PC-9 (cell line): ENCODE measurements at regions not wholly inside any gene's neighbourhood (a gene's known extent, or its start where the extent isn't known, plus 50 kb on each side); places are given as distances from the start of the nearest gene placed in this dataset.
"Not testable (repeated sequence)": the region's sequence is repeated elsewhere in the genome, so short reads cannot be mapped to it uniquely, and the experiment has no call there.

Experiments used
- BruUV-seq: library from RNA; stranded (reverse); fragments of 400-500 nt; replicated peaks from 2 replicates; lab custom pipeline; 2021; lab: Mats Ljungman, UMichigan
- CTCF ChIA-PET: fragments of 300-600 bp; sonication (Branson Sonifier 250); formaldehyde crosslinking; loops from one replicate; lab custom pipeline; 2022; ENCODE audit warnings: antibody characterized with exemption; lab: Charles Lee
- POLR2A ChIA-PET: fragments of 300-600 bp; sonication (Branson Sonifier 250); formaldehyde crosslinking; loops from one replicate; lab custom pipeline; 2022; ENCODE audit warnings: antibody characterized with exemption; ENCODE audit not compliant: unreplicated experiment; lab: Charles Lee
- DNase-seq, 2 experiments: peaks; one replicate each; pipeline versions ENCODE4 v3.0.0 to v3.0.0-alpha.2; 2015 to 2022; ENCODE audit warnings: mixed read lengths in 1 of 2
- H2AFZ ChIP-seq: fragments of 200-600 bp; sonication (generic); 2 replicates; pipeline ENCODE4 v1.8.1; 2017; ENCODE audit warnings: antibody characterized with exemption
- H3F3A ChIP-seq: fragments of 200-600 bp; sonication (generic); 2 replicates; pipeline ENCODE4 v1.8.1; 2017; ENCODE audit warnings: antibody characterized with exemption, mild to moderate bottlenecking, low read depth; ENCODE audit not compliant: insufficient read depth
- H3K27ac ChIP-seq: fragments of 200-600 bp; sonication (generic); 2 replicates; pipeline ENCODE4 v1.6.1; 2016; ENCODE audit warnings: mixed run types
- H3K27me3 ChIP-seq: fragments of 200-600 bp; sonication (generic); 2 replicates; pipeline ENCODE4 v1.6.1; 2016; ENCODE audit warnings: low read depth, mixed run types; ENCODE audit not compliant: insufficient read depth
- H3K36me3 ChIP-seq: fragments of 200-600 bp; sonication (generic); 2 replicates; pipeline ENCODE4 v1.6.1; 2016; ENCODE audit warnings: low read depth, mixed run types
- H3K4me1 ChIP-seq: fragments of 200-600 bp; sonication (generic); replicated peaks from 2 replicates; pipeline ENCODE4 v1.6.1; 2016; ENCODE audit warnings: mixed run types; ENCODE audit not compliant: insufficient read depth
- H3K4me2 ChIP-seq: fragments of 200-600 bp; sonication (generic); 2 replicates; pipeline ENCODE4 v1.6.1; 2017; ENCODE audit warnings: mixed run types
- H3K4me3 ChIP-seq: fragments of 200-600 bp; sonication (generic); 2 replicates; pipeline ENCODE4 v1.6.1; 2016; ENCODE audit warnings: mixed run types
- H3K79me2 ChIP-seq: fragments of 200-600 bp; sonication (generic); 2 replicates; pipeline ENCODE4 v1.6.1; 2017; ENCODE audit warnings: low read depth, mixed run types
- H3K9me2 ChIP-seq: fragments of 200-600 bp; sonication (generic); 2 replicates; pipeline ENCODE4 v1.8.1; 2017; ENCODE audit warnings: mild to moderate bottlenecking; ENCODE audit not compliant: insufficient read depth
- H3K9me3 ChIP-seq: fragments of 200-600 bp; sonication (generic); 2 replicates; pipeline ENCODE4 v1.8.1; 2016; ENCODE audit warnings: low read depth; ENCODE audit not compliant: insufficient read depth
- H4K20me1 ChIP-seq: fragments of 200-600 bp; sonication (generic); 2 replicates; pipeline ENCODE4 v1.8.1; 2017; ENCODE audit not compliant: insufficient read depth
- CTCF ChIP-seq: fragments of 200-600 bp; sonication (generic); conservative IDR thresholded peaks from 2 replicates; pipeline ENCODE4 v1.6.1; 2017; ENCODE audit warnings: mixed run types, antibody characterized with exemption, mild to moderate bottlenecking, moderate library complexity
- EZH2 ChIP-seq: fragments of 200-600 bp; sonication (generic); IDR thresholded peaks from 2 replicates; pipeline ENCODE4 v1.8.0; 2017; ENCODE audit warnings: antibody characterized with exemption, low read depth
- intact Hi-C: fragments of 100-400 bp; cut with micrococcal nuclease; formaldehyde crosslinking; loops from one replicate; pipeline ENCODE4 v1.10.0; 2022; ENCODE audit not compliant: unreplicated experiment

DNA sequence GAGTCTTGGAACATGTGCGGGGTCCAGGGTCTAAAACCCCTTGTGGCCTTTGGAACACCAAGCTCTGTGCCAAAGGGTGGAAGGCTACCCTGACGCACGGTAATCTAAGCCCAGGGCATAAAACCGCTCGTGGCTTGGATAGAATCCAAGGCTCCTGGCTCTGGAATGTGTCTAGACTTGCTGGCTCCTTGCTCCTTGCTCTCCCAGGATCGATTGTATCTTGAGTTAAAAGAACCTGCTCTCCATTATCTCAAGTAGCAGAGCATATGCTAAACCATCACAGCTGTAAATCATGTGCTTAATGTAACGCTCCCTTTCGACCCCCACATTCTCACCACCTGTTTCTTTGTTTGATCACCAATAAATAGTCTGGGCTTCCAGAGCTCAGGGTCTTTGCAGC, 50.3 kb downstream of the TLCD4 start:
- peak; percentile 68 to 82 for DNase-seq
- H3K4me3 ChIP-seq, H3K27ac ChIP-seq, H3K79me2 ChIP-seq, POLR2A ChIA-PET, H3K36me3 ChIP-seq, H2AFZ ChIP-seq, CTCF ChIA-PET, H3K9me3 ChIP-seq, H3K27me3 ChIP-seq, BruUV-seq, intact Hi-C loops, H4K20me1 ChIP-seq, H3K9me2 ChIP-seq: not testable (repeated sequence)
- Histone ChIP-seq H3K4me2 (peak overlapping the region; percentile 6; the same call in 1 of the 2 replicates), H3F3A (peaks cover 10% of the 10 kb centered on the region), H3K4me1 (peaks cover 31% of the 10 kb centered on the region)

DNA sequence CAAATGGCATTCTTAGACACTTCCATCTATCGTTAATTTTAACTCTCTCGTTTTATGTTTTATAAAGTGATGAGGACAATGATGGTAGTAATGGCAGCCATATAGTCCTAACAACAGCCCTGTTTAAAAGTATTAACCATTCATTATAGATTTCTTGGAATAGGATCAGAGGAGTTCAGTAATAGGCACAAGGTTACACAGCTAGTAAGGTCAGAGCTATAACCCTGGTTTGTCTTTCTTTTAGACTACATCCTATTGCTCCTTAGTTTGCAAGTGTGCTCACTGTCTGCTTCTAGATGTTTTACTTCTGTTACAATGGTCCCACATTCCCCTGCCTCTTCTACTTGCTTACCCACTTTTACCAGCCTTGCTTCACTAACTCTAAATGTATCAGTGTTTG, 50.9 kb downstream of the TLCD4 start:
- no TSS peak for BruUV-seq
- Histone ChIP-seq H3K9me3 (no peaks in the 10 kb centered on the region; the same call in 1 of the 2 replicates), H3K36me3 (peaks cover 4% of the 10 kb centered on the region; the same call in 1 of the 2 replicates), H3K79me2 (no peaks in the 10 kb centered on the region), H3K27ac (no peak overlapping the region), H3K9me2 (no peaks in the 10 kb centered on the region), H4K20me1 (no peaks in the 10 kb centered on the region), H3K4me3 (no peak overlapping the region), H3K4me2 (peak overlapping the region; percentile 6; the same call in 1 of the 2 replicates), H3K27me3 (no peaks in the 10 kb centered on the region), H3F3A (peaks cover 10% of the 10 kb centered on the region), H3K4me1 (peaks cover 31% of the 10 kb centered on the region), H2AFZ (no peak overlapping the region)
- ChIA-PET POLR2A (no interaction called here), CTCF (no interaction called here)
- intact Hi-C loops = no loop called here
- DNase-seq = no peak
- no peak for TF ChIP-seq CTCF
- no peak for TF ChIP-seq EZH2

DNA sequence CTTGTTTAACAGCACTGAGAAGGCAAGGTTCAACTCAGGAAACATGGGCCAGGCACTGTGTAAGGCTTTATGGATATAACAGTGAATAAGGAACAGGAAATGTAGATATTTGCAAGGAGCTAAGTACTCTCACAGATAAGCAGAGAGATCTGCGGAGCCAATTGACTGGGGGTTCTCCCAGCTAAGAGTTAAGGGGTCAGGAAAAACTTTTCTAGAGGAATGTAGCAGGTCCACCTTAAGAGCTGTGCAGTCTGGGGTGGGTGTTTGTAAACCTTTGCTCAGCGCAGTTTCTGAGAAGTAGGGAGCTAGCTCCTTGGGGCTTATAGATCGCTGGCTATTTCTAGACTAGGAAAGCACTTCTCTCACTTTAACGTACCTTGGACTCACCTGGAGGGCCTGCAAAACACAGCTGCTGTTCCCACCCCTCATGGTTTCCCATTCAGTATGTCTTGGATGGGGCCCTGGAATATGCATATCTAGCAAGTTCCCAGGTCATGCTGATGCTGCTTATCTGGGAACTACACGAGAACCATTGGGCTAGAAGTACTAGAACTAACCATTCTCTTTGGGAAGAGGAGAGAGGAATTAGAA, 51.7 kb downstream of the TLCD4 start:
- CTCF ChIA-PET = no interaction called here
- Histone ChIP-seq H3K9me3 (no peaks in the 10 kb centered on the region; the same call in 1 of the 2 replicates), H3K27me3 (no peaks in the 10 kb centered on the region), H3K4me3 (no peak overlapping the region), H3F3A (peaks cover 10% of the 10 kb centered on the region), H3K4me1 (peaks cover 31% of the 10 kb centered on the region), H3K4me2 (peak overlapping the region; percentile 52), H2AFZ (0 out of 2 replicates have a peak overlapping the region, but pooled peaks have one; percentile 1), H3K9me2 (no peaks in the 10 kb centered on the region), H3K79me2 (no peaks in the 10 kb centered on the region), H3K36me3 (peaks cover 4% of the 10 kb centered on the region; the same call in 1 of the 2 replicates), H4K20me1 (no peaks in the 10 kb centered on the region), H3K27ac (peak overlapping the region; percentile 74)
- intact Hi-C loops = no loop called here
- BruUV-seq = TSS peak; percentile 65
- TF ChIP-seq EZH2 = no peak
- no peak for TF ChIP-seq CTCF
- POLR2A ChIA-PET = interaction anchor here (0.6 kb wide), 1 partner anchor 1494 kb away, joined by 4 read pairs; no protein-coding TSS in a partner anchor
- no peak for DNase-seq
